ENCODE measurements at regions not wholly inside any gene's neighbourhood (a gene's known extent, or its start where the extent isn't known, plus 50 kb on each side); places are given as distances from the start of the nearest gene placed in this dataset.

- TF ChIP-seq CTCF (conservative IDR thresholded peaks at IDR 0.05; ENCODE audit: low read depth, low read length) (no peak), EZH2phosphoT487 (IDR thresholded peaks at IDR 0.05; ENCODE audit: borderline replicate concordance, low read length) (no peak), EZH2 (IDR thresholded peaks at IDR 0.05; ENCODE audit: low read length, unreplicated experiment) (no peak)
These were observed 460.4 kb upstream of the BOD1L1 start for GRCh38 chr4:14087921-14088320.
